ENCODE measurements at regions not wholly inside any gene's neighbourhood (a gene's known extent, or its start where the extent isn't known, plus 50 kb on each side); places are given as distances from the start of the nearest gene placed in this dataset.

GRCh38 chr6:22913612-22914011 is 344.2 kb downstream of the HDGFL1 start:
- no peak overlapping the region for H4K91ac ChIP-seq (ENCODE audit: insufficient read depth, low read depth, low read length)
- H2BK120ac ChIP-seq (ENCODE audit: low read depth, low read length), result no peak overlapping the region
- BruUV-seq (replicated peaks), result no TSS peak
- H3K4me1 ChIP-seq (ENCODE audit: control insufficient read depth, insufficient read depth, low read length), result no peaks in the 10 kb centered on the region
- no peak overlapping the region for H4K5ac ChIP-seq (ENCODE audit: low read depth, low read length)
- H4K20me1 ChIP-seq (ENCODE audit: insufficient read depth, low read length), result no peaks in the 10 kb centered on the region
- CTCF ChIA-PET, result no interaction called here
- H3K9me3 ChIP-seq (ENCODE audit: control insufficient read depth, insufficient read depth, low read length), result no peaks in the 10 kb centered on the region
- H3K56ac ChIP-seq (ENCODE audit: extremely low read depth, insufficient read depth, low read length), result no peak overlapping the region
- dilution Hi-C loops (cut with HindIII; ENCODE audit: low sequenced_read_pairs, unreplicated experiment), result no loop called here
- H3K36me3 ChIP-seq (ENCODE audit: control insufficient read depth, insufficient read depth, low read length), result no peaks in the 10 kb centered on the region
- H3K23ac ChIP-seq (ENCODE audit: low read depth, low read length), result no peak overlapping the region
- H2BK15ac ChIP-seq (ENCODE audit: low read depth, low read length), result no peak overlapping the region
- no peaks in the 10 kb centered on the region for H3K9me1 ChIP-seq (ENCODE audit: insufficient read depth, low read length)
- POLR2A ChIA-PET (ENCODE audit: unreplicated experiment), result no interaction called here
- H2BK5ac ChIP-seq (ENCODE audit: low read depth, low read length, poor library complexity, severe bottlenecking), result no peak overlapping the region
- H3K27ac ChIP-seq (ENCODE audit: insufficient read depth, low read length), result no peak overlapping the region
- no peak overlapping the region for H4K8ac ChIP-seq (ENCODE audit: low read depth in 2 of 2, low read length in 2 of 2)
- no peak for ATAC-seq (ENCODE audit: low read depth)
- no peak overlapping the region for H2BK20ac ChIP-seq (ENCODE audit: low read depth, low read length)
- H2AK9ac ChIP-seq (replicated peaks; ENCODE audit: low read depth, low read length, poor library complexity), result no peak overlapping the region
- no peak for TF ChIP-seq CHD1 (IDR thresholded peaks at IDR 0.05; ENCODE audit: low read depth, low read length)
- TF ChIP-seq FOS (IDR thresholded peaks at IDR 0.05; ENCODE audit: low read depth, low read length), result no peak
- no peak for TF ChIP-seq MAFK (IDR thresholded peaks at IDR 0.05; ENCODE audit: low read depth, low read length)
- TF ChIP-seq RCOR1 (IDR thresholded peaks at IDR 0.05; ENCODE audit: insufficient replicate concordance, low read length), result no peak
- no peak for TF ChIP-seq CTCF (conservative IDR thresholded peaks at IDR 0.05; ENCODE audit: low read depth, low read length)
- TF ChIP-seq CEBPB (IDR thresholded peaks at IDR 0.05; ENCODE audit: low read depth, low read length), result no peak
- no peak for TF ChIP-seq POLR2A (IDR thresholded peaks at IDR 0.05; ENCODE audit: low read depth, low read length)
- no peak for TF ChIP-seq RAD21 (IDR thresholded peaks at IDR 0.05; ENCODE audit: low read length)
- TF ChIP-seq RFX5 (IDR thresholded peaks at IDR 0.05; ENCODE audit: low read depth, low read length), result no peak
- no peak for TF ChIP-seq NFE2L2 (IDR thresholded peaks at IDR 0.05; ENCODE audit: low read depth, low read length)
- no peak for TF ChIP-seq BHLHE40 (IDR thresholded peaks at IDR 0.05; ENCODE audit: low read depth, low read length)
- DNase-seq, result no peak
- H3K4me3 ChIP-seq (ENCODE audit: insufficient read depth, low read depth, low read length), result no peak overlapping the region
- no peak overlapping the region for H2AK5ac ChIP-seq (ENCODE audit: low read depth, low read length)
- no peak overlapping the region for H2AFZ ChIP-seq (replicated peaks; ENCODE audit: low read length, poor library complexity)
- H3K18ac ChIP-seq (ENCODE audit: low read depth, low read length), result no peak overlapping the region
- WGBS, 2 experiments (ENCODE audit: extremely low coverage in 2 of 2, insufficient read length in 1 of 2), result no CpG with 5 or more reads among the region's 2 CpGs
- no peak overlapping the region for H3K9ac ChIP-seq (ENCODE audit: low read depth, low read length)
- H3K4me2 ChIP-seq (ENCODE audit: low read depth, low read length), result no peak overlapping the region
- H3K4ac ChIP-seq (ENCODE audit: low read depth, low read length), result no peak overlapping the region
- in situ Hi-C loops (cut with MboI; ENCODE audit: low sequenced_read_pairs), result no loop called here
- intact Hi-C loops (cut with micrococcal nuclease), result no loop called here
- H3K14ac ChIP-seq (replicated peaks; ENCODE audit: low read depth, low read length), result no peak overlapping the region
- no peaks in the 10 kb centered on the region for H3K79me1 ChIP-seq (ENCODE audit: low read depth in 1 of 2, low read length in 2 of 2)
- no peaks in the 10 kb centered on the region for H3K27me3 ChIP-seq (ENCODE audit: control insufficient read depth, insufficient read depth, low read length)
